ENCODE measurements at regions not wholly inside any gene's neighbourhood (a gene's known extent, or its start where the extent isn't known, plus 50 kb on each side); places are given as distances from the start of the nearest gene placed in this dataset.

DNA sequence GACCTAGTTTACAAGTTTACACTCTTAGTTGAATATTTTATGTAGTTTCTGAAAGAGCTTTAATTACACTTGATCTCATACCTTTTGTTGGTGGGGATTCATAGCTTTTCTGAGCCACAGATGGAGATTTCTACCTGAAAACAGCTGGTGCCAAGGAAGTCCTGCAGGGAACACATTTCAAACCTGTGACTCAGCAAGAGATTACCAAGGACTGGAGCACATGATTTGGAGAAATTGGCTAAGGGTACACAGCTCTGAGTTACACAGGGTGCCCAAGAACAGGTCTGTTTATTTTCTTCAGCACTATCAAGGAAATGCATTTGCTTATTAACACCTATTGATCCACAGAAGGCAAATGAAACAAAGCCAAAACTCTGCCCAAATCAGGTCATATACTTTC lies 691.5 kb downstream of the KCTD8 start:
- TF ChIP-seq, protein P1, sequence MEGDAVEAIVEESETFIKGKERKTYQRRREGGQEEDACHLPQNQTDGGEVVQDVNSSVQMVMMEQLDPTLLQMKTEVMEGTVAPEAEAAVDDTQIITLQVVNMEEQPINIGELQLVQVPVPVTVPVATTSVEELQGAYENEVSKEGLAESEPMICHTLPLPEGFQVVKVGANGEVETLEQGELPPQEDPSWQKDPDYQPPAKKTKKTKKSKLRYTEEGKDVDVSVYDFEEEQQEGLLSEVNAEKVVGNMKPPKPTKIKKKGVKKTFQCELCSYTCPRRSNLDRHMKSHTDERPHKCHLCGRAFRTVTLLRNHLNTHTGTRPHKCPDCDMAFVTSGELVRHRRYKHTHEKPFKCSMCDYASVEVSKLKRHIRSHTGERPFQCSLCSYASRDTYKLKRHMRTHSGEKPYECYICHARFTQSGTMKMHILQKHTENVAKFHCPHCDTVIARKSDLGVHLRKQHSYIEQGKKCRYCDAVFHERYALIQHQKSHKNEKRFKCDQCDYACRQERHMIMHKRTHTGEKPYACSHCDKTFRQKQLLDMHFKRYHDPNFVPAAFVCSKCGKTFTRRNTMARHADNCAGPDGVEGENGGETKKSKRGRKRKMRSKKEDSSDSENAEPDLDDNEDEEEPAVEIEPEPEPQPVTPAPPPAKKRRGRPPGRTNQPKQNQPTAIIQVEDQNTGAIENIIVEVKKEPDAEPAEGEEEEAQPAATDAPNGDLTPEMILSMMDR (optimal IDR thresholded peaks at IDR 0.05 in 1 of 3, IDR thresholded peaks at IDR 0.05 in 1 of 3, conservative IDR thresholded peaks at IDR 0.05 in 1 of 3; ENCODE audit: extremely low read depth in 1 of 3, insufficient read depth in 2 of 3, low read length in 3 of 3) = no peak
- TF ChIP-seq EZH2 (IDR thresholded peaks at IDR 0.05; ENCODE audit: low read length) = no peak

All from keratinocyte (primary cell).